Fibroblast of the conjunctiva (primary cell): ENCODE measurements at regions not wholly inside any gene's neighbourhood (a gene's known extent, or its start where the extent isn't known, plus 50 kb on each side); places are given as distances from the start of the nearest gene placed in this dataset.

ENCODE experiments used
- DNase-seq: peaks from one replicate; pipeline ENCODE4 v3.0.0-alpha.2; 2010; ENCODE audit warnings: low read depth

GRCh38 chr3:124246376-124246775 is 254.5 kb upstream of the ROPN1 start:
- no peak for DNase-seq

DNA sequence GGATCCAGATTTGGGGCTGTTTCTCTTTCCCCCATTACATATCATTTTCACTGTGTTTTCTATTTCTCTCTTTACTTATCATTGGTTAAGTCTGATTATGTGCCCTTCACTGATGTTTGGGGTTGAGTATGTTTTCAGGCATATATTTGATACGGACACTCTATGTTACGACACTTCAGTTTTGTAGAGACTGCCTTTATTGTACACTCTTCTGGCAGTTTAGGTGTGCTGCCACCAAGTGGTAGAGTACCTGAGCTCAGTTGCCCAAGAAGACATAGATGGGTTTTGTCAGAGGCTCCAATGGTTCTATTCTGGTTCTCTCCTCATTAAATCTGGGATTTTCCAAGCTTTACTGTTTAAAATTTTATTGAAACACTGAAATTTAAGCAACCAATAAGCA is 255.0 kb upstream of the ROPN1 start:
- no peak for DNase-seq

DNA sequence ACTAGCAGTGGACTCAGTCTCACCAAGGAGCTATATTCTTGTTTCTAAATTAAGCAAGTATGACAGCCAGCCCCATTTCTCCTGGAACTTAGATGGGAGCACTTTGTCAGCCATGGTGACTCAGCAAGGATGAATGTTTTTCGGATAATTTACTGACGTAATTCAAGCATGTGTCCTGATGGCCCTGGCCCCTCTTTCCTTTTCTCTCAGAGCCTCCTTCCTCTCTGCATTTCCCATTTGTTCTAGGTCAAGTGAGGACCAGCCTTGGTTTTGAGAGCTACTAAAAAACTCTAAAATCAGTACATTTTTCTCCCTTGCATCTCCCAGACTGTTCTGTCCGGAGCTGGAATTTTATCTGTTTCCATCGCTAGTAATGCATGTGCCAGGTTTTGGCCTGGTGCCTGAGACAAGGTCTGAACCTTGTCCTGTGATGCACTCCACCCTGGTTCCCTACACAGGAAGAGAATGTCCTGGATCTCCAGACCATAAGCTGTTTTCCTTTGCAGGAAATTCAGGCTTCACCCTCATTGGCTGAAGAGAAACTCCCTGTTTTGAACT is 256.6 kb upstream of the ROPN1 start:
- DNase-seq: no peak

GRCh38 chr3:124249038-124249437 is 257.1 kb upstream of the ROPN1 start:
- DNase-seq: no peak

DNA sequence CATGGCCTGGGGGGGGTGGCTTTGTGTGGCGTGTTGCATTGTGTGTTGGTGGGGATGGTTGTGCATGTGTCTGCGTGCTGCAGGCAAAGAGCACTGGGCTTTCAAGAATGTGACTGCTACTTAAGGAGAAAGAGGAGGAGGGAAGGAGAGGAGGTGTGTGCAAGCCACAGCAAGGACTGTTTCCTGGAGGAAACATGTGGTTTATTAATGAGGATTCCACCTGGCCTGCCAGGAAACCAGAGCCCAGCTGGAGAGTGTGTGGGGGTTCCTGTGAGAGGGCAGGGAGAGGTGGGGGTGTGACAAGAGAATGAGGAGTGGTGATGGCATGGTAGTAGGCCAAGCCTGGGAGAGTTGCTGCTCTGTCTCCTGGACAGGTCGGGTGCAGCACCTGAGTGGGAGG is 258.1 kb upstream of the ROPN1 start:
- DNase-seq: no peak

DNA sequence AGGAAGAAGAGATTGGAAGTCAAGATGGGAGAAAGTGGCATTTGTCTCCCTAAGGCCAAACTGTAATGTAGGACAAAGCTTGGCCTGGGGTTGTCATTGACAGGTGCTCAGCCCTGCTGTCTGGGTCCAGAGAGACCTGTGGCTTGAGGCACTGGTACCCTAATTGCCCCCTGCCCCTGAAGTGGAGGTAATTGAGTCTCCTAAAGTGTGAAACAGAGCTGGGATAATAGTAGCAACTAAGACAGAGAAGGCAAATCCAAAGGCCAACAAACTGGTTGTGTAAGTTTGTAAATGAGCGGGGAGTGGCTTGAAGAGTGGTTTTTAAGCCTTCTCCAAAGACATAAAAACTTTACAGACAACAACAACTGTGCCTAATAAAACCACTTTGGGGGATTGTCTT is 264.2 kb upstream of the ROPN1 start:
- no peak for DNase-seq

- no peak for DNase-seq
Observed at GRCh38 chr3:124256599-124256998, 264.7 kb upstream of the ROPN1 start.

DNA sequence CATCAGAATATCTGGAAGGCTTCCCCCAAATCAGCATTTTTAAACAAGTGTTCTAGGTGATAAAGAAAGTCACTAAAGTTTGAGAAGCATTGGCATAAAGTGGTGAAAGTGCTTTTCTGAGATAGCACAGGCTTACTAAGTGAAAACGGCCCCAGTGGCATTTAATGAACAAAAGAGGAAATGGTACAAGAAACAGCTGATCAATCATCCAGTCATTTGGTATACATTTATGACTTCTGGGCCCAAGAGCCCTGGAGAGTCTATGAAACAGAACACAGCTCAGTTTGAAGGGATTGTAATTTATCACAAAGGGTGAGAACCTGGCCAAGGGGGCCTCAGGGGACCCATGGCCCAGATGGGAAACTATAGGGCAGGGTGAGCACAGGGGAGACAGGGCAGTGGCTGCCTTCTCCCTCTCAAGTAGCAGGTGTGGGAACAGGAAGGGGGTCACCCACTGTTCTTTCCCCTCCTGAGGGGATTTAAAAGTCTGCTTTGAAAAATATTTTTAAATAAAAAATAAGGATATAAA is 265.5 kb upstream of the ROPN1 start:
- no peak for DNase-seq

- DNase-seq: no peak
Observed at GRCh38 chr3:124258057-124258500, 266.2 kb upstream of the ROPN1 start.

DNA sequence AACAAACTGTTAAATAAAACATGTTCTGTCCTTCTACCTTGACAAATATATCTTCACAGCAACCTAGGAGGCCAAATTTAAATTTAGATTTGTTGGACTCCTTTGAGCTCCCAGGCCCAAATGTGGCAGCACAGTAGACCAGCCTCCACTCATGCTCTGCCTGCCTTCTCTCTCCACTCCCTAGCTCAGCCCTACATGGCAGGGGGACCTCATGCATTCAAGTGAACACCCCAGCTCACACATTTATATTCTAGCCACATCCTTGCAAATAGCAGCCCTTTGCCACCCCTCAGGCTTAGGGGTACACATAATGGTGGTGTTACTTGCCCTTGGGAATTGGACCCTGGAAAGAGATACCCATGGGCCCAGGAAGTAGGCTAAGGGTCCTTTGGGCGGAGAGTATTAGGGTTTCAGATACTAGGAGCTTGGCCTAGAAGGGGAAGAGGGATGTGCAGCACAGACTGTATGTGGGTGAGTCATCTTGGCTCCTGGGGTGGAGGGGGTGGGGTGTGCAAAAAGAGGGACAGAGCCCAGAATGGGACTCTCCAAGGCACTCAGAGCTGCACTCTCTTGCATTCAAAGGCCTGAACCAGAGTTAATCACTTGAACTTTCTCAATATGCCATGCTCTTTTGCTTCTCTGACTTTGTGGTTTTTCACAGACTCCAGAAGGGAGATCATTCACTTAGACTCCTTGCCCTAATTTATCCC is 268.4 kb upstream of the ROPN1 start:
- peak; percentile 43 for DNase-seq

- no peak for DNase-seq
Observed at GRCh38 chr3:124261306-124261705, 269.4 kb upstream of the ROPN1 start.

DNA sequence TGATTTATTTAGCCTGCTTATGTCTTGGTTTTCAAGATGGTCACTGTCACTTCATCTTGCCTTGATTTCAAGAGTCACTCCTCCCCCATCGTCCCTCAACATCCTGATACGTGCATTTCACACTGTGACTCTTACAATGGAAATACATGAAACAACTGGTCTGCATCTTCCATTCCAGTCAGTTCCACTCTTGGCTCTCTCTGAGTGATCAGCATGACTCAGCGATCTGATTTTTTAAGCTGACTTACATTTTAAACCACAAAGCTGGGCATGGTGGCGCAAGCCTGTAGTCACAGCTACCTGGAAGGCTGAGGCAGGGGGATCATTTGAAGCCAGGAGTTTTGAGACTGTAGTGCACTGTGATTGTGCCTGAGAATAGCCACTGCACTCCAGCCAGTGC is 271.2 kb upstream of the ROPN1 start:
- peak; percentile 76 for DNase-seq

DNA sequence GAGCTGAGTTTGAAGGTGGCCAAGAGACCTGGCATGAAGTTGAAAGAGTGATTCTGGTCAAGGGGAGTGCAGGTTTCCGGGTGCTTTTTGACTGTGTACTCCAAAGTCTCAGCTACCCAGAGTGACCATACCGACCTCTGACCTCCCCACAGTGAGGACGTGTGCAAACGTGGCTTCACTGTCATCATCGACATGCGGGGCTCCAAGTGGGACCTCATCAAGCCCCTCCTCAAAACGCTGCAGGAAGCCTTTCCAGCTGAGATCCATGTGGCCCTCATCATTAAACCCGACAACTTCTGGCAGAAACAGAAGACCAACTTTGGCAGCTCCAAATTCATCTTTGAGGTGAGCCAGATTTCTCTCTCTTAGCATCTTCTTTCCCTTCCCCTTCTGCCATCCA is 272.4 kb upstream of the ROPN1 start:
- DNase-seq: no peak

GRCh38 chr3:124266487-124266886 is 274.6 kb upstream of the ROPN1 start:
- DNase-seq: no peak

DNA sequence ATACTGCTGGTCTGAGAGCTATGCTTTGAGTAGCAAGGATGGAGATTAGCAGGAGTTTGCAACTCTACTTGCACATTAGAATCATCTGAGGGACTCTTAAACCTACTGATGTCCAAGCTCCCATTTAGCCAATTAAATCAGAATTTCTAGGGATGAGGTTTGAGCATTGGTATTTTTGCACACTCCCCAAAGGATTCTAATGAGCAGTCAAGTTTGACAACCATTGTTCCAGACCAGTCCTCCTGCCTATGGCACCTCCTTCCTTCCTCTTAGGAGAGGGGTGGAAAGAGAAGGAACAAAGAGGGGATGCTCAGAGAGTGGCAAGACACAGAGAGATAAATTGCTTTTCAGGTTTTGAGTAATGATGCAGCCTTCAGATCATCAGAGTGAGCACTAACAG is 275.5 kb upstream of the ROPN1 start:
- DNase-seq: no peak

DNA sequence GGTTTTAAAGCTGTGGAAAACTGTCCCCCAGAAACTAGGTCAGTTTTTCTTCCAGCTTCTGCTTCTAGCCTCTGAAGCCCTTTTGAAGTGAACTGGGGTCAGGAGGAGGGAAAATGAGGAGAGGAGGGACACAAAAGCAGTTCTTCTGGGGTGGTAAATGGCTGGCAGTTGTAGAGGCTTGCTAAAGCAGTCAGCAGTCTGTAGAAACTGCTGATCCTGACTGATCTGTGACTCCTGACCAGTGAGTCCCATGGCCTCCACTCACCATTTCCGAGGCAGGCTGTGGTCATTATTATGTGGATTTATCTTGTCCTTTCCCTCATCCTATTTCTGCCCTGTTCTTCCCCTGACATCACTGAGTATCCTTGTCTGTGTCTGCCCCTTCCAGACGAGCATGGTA is 276.4 kb upstream of the ROPN1 start:
- DNase-seq: no peak

GRCh38 chr3:124269619-124270018 is 277.7 kb upstream of the ROPN1 start:
- no peak for DNase-seq

- DNase-seq: no peak
Observed at GRCh38 chr3:124272605-124273151, 280.8 kb upstream of the ROPN1 start.

- DNase-seq: no peak
Observed at GRCh38 chr3:124273651-124274050, 281.7 kb upstream of the ROPN1 start.

DNA sequence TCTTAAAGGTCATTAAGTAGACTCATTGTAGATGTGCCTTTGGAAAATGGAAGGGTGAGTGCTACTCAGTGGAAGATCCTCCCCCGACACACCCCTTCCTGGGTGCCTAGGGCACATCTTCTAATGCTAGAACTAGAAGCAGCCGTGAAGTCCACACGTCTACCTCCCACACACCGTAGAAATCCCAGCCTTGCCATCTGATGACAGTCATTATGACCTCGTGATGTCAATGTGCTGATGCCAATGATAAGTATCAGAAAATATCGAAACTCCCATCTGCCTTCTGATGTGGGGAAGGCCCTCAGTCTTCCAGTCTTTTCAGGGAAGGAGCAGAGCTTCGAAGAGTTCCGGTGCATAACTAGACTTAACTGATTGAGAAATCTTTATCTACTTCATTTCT is 282.1 kb upstream of the ROPN1 start:
- no peak for DNase-seq

DNA sequence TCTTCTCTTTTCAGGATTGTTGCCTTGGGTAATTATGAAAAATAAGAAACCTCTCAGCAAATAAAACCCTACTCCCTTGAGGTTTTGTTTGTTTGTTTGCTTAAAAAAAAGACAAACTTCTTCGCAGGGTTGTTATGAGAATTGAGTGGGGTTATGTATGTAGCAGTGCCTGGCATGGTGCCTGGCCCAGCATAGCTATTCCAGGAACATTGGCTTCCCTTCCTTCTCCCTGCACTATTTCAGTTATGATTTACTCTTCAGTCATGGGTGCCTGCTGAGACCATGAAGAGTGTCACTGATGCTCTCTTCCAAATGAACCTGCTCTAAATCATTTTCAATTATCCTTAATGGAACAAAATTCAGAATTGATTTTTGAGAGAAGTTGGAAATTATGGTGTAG is 283.5 kb upstream of the ROPN1 start:
- no peak for DNase-seq

DNA sequence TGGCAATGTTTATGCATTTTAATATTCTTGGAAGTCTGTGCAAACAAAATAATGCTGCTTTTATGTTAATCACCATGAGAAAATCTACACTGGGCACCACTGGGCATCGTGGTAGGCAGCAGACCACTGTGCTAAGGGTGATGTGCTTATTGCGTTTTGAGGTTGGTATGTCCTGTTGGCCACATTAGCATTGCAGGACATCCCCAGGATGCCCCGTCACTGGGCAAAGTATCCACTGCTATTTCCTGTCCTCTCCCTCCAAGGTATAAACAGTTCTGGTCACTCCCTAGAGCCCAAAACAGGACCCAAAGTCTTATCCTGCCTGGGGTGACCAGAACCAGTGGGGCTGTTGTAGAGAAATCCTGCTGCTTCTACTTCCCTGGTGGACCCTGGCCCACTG is 284.2 kb upstream of the ROPN1 start:
- DNase-seq: no peak

DNA sequence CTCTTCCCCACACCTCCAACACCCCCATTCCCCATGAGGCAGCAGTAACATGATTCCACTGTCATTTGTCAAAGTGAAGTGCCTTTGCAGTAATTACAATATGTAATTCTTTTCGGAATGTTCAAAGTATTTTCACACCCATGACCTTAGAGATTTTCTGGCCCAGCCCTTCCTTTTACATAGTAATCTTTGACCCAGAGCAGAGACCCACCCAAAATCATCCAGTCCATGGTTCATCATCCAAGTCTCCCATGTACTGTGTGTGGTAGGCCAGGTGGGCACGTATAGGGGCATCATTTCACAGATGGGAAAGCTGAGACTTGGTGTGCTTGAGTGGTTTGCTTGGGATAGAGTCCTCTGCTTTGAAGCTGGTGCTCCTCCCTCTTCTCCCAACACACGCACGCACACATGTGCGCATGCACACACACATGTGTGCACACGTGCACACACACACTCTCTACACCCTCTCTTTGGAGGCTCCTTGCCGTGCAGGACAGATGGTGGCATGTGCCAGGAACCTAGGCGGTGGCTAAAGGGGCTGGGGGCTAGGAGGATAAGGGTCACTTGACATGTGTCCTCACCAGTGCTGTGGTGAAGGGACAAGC is 284.7 kb upstream of the ROPN1 start:
- DNase-seq: no peak
